Left ventricle myocardium superior (tissue), 1 donor: ENCODE measurements at regions not wholly inside any gene's neighbourhood (a gene's known extent, or its start where the extent isn't known, plus 50 kb on each side); places are given as distances from the start of the nearest gene placed in this dataset.

Source experiments
- ATAC-seq: fragments of 200-7000 bp; cut with Tn5 transposase; one replicate; pipeline ENCODE4 v1.9.1; 2020; ENCODE audit warnings: mild to moderate bottlenecking, moderate library complexity
- DNase-seq: peaks from one replicate; pipeline ENCODE4 v3.0.0-alpha.2; 2020
- intact Hi-C: fragments of 100-400 bp; cut with micrococcal nuclease; formaldehyde crosslinking; loops from one replicate; pipeline ENCODE4 v1.11.0; 2022
- donor health status: DM: no; HTN: yes; CAD: no; lungs with severe emphysema.

DNA sequence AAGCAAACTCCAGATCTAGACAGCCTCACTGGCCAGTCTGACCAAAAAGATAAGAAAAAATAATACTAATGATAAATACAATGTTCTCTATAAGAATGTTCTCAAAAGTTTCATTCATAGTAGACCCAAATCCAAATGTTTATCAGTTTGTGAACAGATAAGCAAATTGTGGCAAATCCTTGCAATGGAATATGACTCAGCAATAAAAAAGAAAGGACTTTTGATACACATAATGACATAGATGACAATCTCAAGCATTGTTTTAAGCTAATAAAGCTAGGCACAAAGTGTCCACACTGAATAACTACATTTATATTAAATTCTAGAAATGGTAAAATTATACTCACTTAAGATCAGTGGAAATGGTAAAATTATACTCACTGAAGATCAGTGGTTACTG lies 195.4 kb upstream of the TYRP1 start:
- no peak for DNase-seq
- intact Hi-C loops = no loop called here
- ATAC-seq = no peak

DNA sequence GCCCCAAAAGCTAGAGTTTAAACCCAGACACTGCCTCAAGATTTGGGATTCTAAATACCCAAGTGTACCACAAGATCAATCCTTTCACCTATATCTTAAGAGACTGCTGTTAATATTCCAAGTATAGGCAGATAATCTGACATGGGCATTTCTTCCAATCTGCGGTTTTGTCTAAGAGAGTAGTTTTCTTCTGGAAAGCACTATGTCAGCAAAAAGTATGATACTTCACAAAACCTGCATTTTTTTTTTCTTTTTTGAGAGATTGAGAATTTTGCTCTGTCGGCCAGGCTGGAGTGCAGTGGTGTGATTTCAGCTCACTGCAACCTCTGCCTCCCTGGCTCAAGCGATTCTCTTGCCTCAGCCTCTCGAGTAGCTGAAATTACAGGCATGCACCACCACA lies 190.7 kb upstream of the TYRP1 start:
- intact Hi-C loops = no loop called here
- DNase-seq (no peak), ATAC-seq (no peak)

DNA sequence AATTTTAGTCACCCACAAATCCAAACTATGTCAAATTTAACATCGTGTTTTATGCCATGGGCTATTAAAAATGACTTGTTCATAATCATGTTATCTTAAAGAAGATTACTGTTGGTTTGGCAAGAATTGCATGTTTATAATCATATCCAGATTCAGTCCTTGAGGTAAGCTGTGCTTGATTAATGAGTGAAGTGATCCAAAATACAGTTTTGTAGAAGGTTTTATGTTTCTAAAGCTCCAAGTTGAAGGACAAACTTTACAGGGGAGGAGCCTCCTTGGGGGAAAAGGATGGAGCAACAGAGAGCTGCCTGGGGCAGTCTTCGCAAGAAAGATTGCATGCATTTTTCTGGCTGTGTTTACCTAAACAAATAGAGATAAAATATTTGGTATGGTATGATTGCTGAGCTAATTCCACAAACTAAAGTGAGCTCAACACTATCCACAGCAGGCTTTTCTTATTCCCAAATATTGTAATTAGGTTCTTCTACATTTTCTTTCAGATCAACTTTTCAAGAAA lies 189.5 kb upstream of the TYRP1 start:
- intact Hi-C loops = no loop called here
- no peak for DNase-seq
- no peak for ATAC-seq

DNA sequence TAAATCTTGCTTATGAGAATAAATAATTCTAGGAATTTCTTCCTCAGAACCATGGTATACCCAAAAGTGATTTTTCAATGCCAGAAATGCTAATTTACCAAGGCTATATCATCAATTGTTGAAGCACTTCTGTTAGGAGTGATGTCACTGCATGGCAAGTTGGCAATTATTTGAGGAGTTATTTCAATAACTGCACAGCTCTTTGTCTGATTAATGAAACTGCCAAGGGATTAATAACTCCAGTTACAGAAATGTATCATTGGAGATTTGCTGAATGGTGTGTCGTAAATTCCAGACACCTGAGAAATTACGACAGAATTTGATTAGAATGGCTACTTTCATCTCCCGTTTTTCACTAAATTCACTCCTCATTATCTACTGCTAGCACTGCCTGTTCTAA lies 182.6 kb upstream of the TYRP1 start:
- DNase-seq (no peak), ATAC-seq (no peak)
- intact Hi-C loops = no loop called here

DNA sequence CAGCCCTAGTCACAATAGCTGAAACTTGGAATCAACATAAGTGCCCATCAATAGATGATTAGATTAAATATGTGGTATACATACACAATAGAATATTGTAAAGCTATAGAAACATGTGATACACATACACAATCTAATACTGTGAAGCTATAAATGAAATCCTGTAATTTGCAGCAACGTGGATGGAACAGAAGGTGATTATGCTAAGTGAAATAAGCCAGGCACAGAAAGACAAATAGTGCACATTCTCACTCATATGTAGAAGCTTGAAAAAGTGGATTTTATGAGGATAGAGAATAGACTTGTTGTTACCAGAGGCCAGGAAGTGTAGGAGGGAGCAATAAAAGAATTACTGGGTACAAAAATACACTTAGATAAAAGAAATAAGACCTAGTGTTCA lies 181.5 kb upstream of the TYRP1 start:
- no peak for ATAC-seq
- no peak for DNase-seq
- intact Hi-C loops = no loop called here

DNA sequence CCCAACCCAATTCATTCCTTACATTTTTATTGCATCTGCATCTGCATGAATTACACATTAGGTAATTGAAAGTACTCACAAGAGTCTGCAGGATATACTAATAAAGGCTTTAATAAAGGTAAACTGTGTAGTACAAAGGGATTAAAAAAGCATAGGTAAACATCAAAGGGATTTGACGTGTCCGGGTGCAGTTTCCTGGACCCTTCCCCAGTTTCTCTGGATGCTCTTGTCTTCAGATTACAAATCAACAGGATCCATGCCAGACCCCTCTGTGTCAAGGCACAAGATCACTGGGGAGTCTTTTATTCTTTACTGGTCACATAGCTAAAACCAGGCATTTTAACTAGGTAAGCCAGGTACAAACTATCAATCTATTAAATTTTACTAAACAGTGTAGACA lies 177.2 kb upstream of the TYRP1 start:
- DNase-seq = no peak
- intact Hi-C loops = no loop called here
- ATAC-seq = no peak

DNA sequence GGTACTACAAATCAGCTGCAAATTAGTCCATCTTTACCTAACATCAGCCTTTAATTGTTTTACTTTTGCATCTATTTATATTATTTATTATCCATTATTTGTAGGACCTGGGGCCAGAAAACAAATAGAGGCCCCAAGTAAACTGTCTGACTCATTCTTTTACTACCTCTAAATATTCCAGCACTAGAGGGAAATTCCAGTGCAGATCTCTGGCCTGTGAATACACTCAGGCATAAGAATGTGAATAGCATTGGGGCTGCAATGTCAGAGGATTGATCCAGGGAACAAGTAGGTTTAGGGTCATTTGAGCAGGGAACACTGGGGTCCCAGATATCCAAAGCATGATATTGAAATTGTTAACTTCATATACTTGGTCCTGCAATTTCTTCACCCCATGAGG lies 176.6 kb upstream of the TYRP1 start:
- no peak for ATAC-seq
- intact Hi-C loops = no loop called here
- DNase-seq = no peak

DNA sequence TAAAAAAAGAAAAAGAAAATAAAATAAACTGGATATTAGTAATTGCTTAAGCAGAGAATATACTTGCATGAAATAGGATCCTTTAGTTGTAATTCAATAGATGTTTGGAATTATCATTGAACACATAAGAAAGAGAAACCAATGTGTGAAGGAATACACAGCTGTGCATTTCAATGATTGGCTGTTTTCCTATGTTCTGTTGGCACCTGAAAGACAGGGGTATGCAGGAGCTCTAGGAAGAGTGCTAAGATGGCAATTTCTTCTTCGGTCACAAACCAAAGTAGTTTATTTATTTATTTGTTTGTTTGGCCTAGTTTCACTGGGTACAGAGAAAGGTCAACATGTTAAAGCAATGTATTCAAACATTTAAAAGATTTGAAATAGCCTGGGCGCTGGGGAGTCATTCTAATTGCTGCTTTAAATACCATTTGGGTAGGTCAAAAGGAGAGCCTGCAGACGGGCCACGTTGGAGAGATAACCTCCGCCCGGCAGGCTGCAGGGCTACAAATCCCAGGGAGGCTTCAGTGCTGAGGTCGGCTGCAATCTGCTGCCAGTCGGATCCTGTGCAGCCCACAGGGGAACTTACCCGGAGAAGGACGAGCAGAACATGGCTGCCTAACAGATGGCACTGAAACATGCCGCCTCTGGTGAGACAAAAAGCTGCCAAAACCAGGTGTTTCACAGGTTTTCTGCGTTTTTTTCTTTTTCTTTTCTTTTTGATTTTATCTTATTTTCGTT lies 154.2 kb upstream of the TYRP1 start:
- peak; percentile 21 for DNase-seq
- ATAC-seq = no peak
- intact Hi-C loops = no loop called here

DNA sequence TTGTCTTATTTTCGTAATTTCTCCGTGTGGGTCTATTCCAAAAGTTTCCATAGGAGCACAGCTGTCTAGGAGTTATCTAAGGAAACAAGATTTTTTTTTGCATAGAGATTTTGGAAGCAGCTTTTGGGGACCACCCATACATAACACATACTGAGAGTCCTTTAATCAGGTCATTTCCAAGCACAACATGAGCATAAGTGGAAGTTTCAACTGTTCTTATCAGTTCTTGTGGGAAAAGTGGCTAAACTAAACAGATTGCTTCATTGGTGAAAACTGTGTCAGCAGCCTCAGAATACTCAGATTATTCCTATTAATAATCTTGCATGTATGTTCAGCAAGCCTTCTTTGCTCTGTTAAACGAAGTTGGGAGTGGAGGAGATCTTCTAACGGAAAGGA lies 153.6 kb upstream of the TYRP1 start:
- no peak for ATAC-seq
- intact Hi-C loops = no loop called here

DNA sequence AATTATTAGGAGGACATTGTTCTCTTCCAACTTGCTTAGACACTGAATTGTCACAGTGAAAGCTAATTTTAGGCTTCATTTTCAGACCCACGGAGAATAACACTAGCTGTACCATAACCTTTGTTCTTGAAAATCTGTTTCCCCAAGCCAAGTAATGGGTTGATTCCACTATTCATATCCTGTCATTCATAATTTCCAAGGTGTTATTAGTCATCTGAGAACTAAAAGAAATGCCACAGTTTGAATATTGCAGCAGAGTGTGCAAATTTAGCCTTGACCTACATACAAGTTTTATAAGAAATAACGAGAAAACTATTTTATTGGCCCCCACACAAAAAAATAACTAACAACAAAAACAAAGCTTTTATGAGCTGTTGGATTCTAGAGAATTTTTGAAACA lies 148.5 kb upstream of the TYRP1 start:
- no peak for ATAC-seq
- no peak for DNase-seq
- intact Hi-C loops = no loop called here

More for the DNA sequence above, 153.6 kb upstream of the TYRP1 start:
- no peak for DNase-seq

DNA sequence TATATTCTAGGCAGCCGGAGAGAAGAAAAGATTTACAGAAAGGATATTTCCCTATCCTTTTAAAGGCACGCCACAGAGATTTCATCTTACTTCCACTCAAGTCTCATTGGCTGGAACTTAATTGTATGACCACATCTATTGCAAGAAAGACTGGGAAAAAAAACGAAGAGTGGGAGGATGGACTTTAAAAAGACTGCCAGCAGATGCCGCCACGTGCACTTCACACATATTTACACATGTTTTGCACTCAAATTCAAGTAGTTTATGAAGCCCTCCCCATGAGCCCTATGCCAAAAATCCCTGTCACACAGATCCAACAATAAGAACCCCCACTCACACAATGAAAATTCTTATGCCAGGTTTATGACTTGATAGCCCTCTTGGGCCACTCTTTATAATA lies 138.5 kb upstream of the TYRP1 start:
- DNase-seq = no peak
- intact Hi-C loops = no loop called here
- ATAC-seq = no peak

DNA sequence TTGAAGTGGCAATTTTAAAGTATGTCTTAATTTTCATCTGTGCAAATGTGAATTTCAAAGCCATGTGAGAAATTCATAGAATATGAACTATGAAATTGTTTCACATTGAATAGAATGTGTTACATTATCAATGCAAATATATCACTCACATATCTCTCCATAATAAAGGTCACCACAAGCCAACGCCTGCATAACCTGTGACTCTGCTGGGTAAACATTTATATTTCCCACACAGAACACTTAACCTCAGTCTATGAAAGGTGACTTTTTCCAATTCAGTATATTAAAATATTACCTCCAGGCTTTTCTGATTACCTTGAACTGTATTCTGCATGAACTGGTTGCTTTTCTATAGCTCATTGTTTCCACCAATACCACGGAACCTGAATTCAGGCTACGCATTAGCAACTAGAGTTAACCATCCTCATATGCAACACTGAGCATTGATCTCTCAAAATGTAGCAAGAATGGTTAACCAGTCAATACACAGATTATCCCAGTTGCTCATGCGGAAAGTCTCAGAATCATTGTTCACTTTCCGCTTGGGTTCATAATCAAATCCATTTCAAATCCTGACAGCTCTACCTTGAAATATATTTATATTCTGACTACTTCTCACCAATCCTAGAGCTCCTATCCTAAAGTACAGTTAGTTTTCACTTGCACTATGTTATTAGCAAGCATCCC lies 126.6 kb upstream of the TYRP1 start:
- DNase-seq (no peak), ATAC-seq (no peak)
- intact Hi-C loops = loop anchor here (10.0 kb wide), 1 partner anchor 58 kb away; no protein-coding TSS in a partner anchor

DNA sequence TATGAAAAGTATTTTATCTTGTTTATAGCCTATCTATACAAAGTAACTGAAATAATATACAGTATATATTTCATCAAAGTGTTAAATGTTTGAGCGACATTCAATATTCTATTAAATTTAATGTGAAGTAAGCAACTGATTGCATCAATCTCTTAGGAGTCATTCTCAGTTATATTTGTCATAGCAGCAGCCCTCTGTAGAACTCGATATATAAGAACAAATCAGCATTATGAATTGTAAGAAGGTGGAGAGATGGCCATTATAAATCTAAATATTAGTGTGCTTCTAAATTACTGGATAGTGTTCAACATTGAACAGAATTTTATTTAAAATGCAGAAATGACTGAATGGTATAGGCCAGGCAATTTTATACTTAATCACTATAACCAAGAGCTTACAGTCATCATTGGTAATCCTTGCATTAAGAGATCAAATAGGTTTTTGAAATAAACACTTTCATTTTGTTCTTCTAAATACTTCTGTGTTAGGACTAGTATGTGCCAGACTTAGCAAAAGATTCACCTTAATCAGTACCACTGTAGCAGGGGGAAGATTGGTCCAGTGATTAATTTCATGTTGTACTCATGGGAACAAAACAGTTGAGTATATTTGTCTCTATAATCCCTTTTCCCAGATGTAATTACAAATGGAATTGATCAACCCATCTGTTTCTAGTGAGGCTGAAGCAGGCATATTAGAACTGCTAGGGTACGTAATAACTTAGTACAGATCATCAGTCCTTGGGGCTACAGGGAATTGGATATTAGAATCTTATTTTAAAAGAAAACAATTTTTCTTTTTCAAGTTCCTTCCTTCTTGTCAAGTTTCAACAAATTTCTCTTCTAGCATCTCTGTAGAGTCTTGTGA lies 108.3 kb upstream of the TYRP1 start:
- intact Hi-C loops = no loop called here
- ATAC-seq (no peak), DNase-seq (no peak)

DNA sequence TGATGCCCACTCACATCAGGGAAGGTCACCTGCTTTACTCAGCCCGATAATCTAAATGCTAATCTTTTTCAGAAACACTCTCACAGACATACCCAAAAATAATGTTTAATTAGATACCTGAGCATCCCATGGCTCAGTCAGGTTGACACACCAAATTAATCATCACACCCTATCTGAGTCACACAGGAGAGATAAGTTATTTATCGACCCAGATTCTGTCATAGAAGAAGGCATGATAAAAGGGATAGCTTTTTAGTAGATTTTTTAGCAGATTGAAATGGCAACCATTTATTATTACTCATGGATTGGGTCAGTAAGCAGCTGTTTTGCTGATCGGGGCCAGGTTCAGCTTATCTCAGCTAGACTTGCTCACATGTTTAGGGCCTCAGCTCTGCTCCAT lies 97.8 kb upstream of the TYRP1 start:
- intact Hi-C loops = no loop called here
- no peak for ATAC-seq
- DNase-seq = no peak

DNA sequence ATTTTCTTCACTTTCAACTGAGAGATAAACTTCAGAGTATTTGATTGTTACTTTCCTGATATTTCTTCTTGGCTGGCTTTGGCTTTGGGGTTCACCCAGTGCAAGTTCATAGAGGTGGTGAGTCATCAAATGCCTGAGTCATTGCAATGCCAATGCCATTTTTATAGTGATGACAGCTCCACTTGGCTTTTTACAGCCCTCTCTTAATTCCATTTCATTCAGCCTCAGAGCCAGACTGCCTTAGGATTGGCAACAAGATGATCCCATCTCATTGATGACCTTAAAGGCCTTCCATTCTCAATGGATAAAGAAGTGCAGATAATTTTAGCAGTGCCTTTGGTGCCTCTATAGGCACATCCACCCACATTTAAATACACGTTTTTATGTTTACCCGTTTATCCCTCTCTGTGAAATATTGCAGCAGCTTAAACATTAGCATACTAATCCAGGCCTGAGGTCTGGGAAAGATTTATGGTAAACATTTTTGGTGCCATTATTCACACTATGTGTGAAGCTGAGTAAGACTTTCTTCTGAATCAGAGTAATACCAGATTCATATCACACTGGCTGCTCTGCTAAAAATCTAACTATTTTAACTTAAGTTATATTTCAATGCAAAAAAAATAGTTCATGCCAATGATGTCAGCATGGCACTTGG lies 88.9 kb upstream of the TYRP1 start:
- peak; percentile 100 for ATAC-seq
- DNase-seq = no peak
- intact Hi-C loops = no loop called here

DNA sequence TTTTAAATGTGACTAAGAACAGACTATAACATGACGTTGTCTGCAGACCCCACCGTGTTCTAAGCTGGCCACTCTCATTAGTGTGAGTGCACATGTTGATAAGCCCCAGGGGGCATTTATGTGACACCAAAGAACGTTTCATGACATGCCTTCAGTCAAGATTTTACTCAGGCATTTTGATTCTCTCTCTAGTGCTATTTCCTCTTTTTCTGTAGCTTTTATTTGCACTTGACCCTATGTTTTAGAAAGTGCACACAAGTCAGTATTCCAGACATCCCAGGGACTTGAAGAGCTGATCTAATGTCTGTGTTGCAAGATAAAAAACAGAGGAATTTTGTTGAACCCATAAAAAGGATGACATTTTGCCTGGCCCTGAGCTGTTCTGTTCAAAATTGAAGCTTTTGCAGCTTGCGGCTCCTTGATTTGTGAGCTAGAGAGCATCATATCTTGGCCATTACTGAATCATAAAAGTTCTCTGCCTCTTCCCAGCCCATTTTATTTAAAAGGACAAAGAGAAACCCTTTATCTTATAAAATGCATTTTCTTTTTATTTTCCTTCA lies 80.9 kb upstream of the TYRP1 start:
- no peak for DNase-seq
- ATAC-seq = no peak
- intact Hi-C loops = no loop called here

DNA sequence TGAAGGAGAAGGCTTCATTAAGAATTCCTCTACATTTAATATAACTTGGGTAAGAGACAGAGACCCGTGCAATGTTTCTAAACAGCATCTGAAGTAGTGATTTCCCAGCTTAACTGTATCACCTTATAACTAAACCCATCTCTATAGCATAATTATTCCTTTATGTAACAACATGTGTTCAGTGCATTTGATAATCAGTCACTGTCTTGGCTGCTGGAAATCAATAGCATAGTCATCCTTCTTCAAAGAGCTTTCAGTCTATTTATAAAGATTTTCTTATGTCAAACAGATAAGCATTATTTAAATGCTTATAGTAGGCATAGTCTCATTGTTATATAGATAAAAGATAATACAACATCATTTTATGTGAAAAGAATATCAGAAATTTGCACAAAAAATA lies 80.1 kb upstream of the TYRP1 start:
- ATAC-seq (no peak), DNase-seq (no peak)
- intact Hi-C loops = no loop called here

DNA sequence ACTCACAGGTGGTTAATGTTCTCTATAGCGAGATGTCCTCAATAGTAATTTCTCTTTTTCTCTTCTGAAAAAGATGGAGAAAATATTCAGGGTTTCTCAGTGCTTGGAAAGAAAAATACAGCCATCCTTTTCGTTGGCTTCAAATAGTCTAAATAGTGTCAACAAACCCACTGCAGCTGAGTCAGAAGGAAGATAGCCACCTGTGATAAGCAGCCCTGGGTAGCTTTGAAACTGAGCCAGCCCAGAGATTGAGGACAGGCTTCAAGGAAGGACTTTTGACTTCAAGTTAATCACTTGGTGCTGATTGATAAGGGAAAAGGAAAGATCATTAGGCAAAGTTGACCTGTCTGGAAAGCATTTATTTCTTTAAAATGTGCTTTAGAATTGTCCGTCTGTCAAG lies 78.7 kb upstream of the TYRP1 start:
- ATAC-seq (no peak), DNase-seq (no peak)
- intact Hi-C loops = no loop called here

DNA sequence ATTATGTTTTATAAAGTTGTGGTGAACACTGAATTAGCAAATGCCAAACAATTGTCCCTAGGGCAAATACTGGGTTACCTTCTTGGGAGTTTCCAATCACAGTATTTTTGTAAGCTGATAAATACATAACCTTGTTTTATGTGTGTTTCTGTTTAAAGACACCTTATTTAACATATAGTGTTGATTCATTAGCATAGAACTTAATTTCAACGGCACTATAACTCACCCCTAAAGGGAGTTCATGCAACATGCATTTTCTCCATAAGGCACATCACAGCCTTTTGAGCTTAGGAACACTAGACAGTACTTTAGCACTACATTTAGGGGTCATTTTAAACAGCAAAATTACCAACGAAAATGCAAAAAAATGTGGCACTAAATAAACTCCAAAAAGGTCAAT lies 74.2 kb upstream of the TYRP1 start:
- intact Hi-C loops = no loop called here
- ATAC-seq (no peak), DNase-seq (no peak)
